ENCODE measurements at regions not wholly inside any gene's neighbourhood (a gene's known extent, or its start where the extent isn't known, plus 50 kb on each side); places are given as distances from the start of the nearest gene placed in this dataset.

- Histone ChIP-seq H3K4ac (ENCODE audit: low read depth, low read length) (no peak overlapping the region), H3K18ac (ENCODE audit: low read depth, low read length) (no peak overlapping the region), H3K36me3 (ENCODE audit: control insufficient read depth, insufficient read depth, low read length) (no peaks in the 10 kb centered on the region), H2BK20ac (ENCODE audit: low read depth, low read length) (no peak overlapping the region), H2AFZ (replicated peaks; ENCODE audit: low read length, poor library complexity) (no peak overlapping the region), H2AK9ac (replicated peaks; ENCODE audit: low read depth, low read length, poor library complexity) (no peak overlapping the region), H3K79me1 (ENCODE audit: low read depth in 1 of 2, low read length in 2 of 2) (no peaks in the 10 kb centered on the region), H3K9ac (ENCODE audit: low read depth, low read length) (no peak overlapping the region), H3K9me1 (ENCODE audit: insufficient read depth, low read length) (no peaks in the 10 kb centered on the region), H4K91ac (ENCODE audit: insufficient read depth, low read depth, low read length) (no peak overlapping the region), H2BK15ac (ENCODE audit: low read depth, low read length) (no peak overlapping the region), H3K4me3 (ENCODE audit: insufficient read depth, low read depth, low read length) (no peak overlapping the region), H3K23ac (ENCODE audit: low read depth, low read length) (no peak overlapping the region), H3K27me3 (ENCODE audit: control insufficient read depth, insufficient read depth, low read length) (no peaks in the 10 kb centered on the region), H3K27ac (ENCODE audit: insufficient read depth, low read length) (no peak overlapping the region), H4K8ac (ENCODE audit: low read depth in 2 of 2, low read length in 2 of 2) (no peak overlapping the region), H3K9me3 (ENCODE audit: control insufficient read depth, insufficient read depth, low read length) (no peaks in the 10 kb centered on the region), H2BK120ac (ENCODE audit: low read depth, low read length) (no peak overlapping the region), H3K4me1 (ENCODE audit: control insufficient read depth, insufficient read depth, low read length) (no peaks in the 10 kb centered on the region), H4K20me1 (ENCODE audit: insufficient read depth, low read length) (no peaks in the 10 kb centered on the region), H2AK5ac (ENCODE audit: low read depth, low read length) (no peak overlapping the region), H3K14ac (replicated peaks; ENCODE audit: low read depth, low read length) (no peak overlapping the region), H4K5ac (ENCODE audit: low read depth, low read length) (no peak overlapping the region), H3K4me2 (ENCODE audit: low read depth, low read length) (no peak overlapping the region), H2BK5ac (ENCODE audit: low read depth, low read length, poor library complexity, severe bottlenecking) (no peak overlapping the region), H3K56ac (ENCODE audit: extremely low read depth, insufficient read depth, low read length) (no peak overlapping the region)
- no peak for TF ChIP-seq RCOR1 (IDR thresholded peaks at IDR 0.05; ENCODE audit: insufficient replicate concordance, low read length)
- no peak for TF ChIP-seq SMC3 (IDR thresholded peaks at IDR 0.05; ENCODE audit: low read depth, low read length)
- no peak for TF ChIP-seq CEBPB (IDR thresholded peaks at IDR 0.05; ENCODE audit: low read depth, low read length)
- no peak for TF ChIP-seq RAD21 (IDR thresholded peaks at IDR 0.05; ENCODE audit: low read length)
- no peak for TF ChIP-seq MAFK (IDR thresholded peaks at IDR 0.05; ENCODE audit: low read depth, low read length)
- no peak for TF ChIP-seq MAZ (IDR thresholded peaks at IDR 0.05; ENCODE audit: borderline replicate concordance, low read depth, low read length)
- DNase-seq (no peak), ATAC-seq (ENCODE audit: low read depth) (no peak)
- no CpG with 5 or more reads among the region's 2 CpGs for WGBS, 2 experiments (ENCODE audit: extremely low coverage in 2 of 2, insufficient read length in 1 of 2)
- in situ Hi-C loops (cut with MboI; ENCODE audit: low sequenced_read_pairs) (no loop called here), intact Hi-C loops (cut with micrococcal nuclease) (no loop called here), dilution Hi-C loops (cut with HindIII; ENCODE audit: low sequenced_read_pairs, unreplicated experiment) (no loop called here)
- BruUV-seq (replicated peaks): no TSS peak
- ChIA-PET POLR2A (ENCODE audit: unreplicated experiment) (no interaction called here), CTCF (no interaction called here)
These were observed 318.0 kb downstream of the BCAT1 start for GRCh38 chr12:24630856-24631255.

Measured in IMR-90 (cell line).